H1 (cell line): ENCODE measurements at regions not wholly inside any gene's neighbourhood (a gene's known extent, or its start where the extent isn't known, plus 50 kb on each side); places are given as distances from the start of the nearest gene placed in this dataset.

Source experiments
- BCL11A ChIP-seq, 2 experiments: IDR thresholded peaks; one replicate each; pipeline ENCODE4 v1.6.1; 2011; ENCODE audit warnings: low read depth in 2 of 2, low read length in 2 of 2, mild to moderate bottlenecking in 2 of 2
- CTCF ChIP-seq, 3 experiments: IDR thresholded peaks; 1 replicate in 2 of 3; 2 replicates in 1 of 3; pipeline versions ENCODE4 v1.5.1 to v1.6.1; 2011; ENCODE audit warnings: low read length in 3 of 3, mild to moderate bottlenecking in 3 of 3, inconsistent platforms in 2 of 3, low read depth in 1 of 3, moderate library complexity in 1 of 3; ENCODE audit not compliant: insufficient read depth in 1 of 3; ENCODE audit errors: control extremely low read depth in 1 of 3
- EGR1 ChIP-seq: IDR thresholded peaks from 2 replicates; pipeline ENCODE4 v1.6.1; 2011; ENCODE audit warnings: low read depth, low read length, borderline replicate concordance
- JUND ChIP-seq: IDR thresholded peaks from 2 replicates; pipeline ENCODE4 v1.6.1; 2011; ENCODE audit warnings: mild to moderate bottlenecking, improper control_type of control experiment, low read length
- PHF8 ChIP-seq: fragments of 200-600 bp; sonication (generic); conservative IDR thresholded peaks from 2 replicates; pipeline ENCODE4 v1.7.1; 2012; ENCODE audit warnings: low read depth, mild to moderate bottlenecking, inconsistent platforms, low read length, moderate library complexity
- POLR2A ChIP-seq, 2 experiments: IDR thresholded peaks; 1 replicate in 1 of 2; 2 replicates in 1 of 2; pipeline ENCODE4 v1.6.1; 2011; ENCODE audit warnings: low read depth in 2 of 2, low read length in 2 of 2, mild to moderate bottlenecking in 2 of 2; ENCODE audit errors: control extremely low read depth in 1 of 2
- SP1 ChIP-seq: IDR thresholded peaks from 2 replicates; pipeline ENCODE4 v1.6.1; 2011; ENCODE audit warnings: low read depth, low read length
- TAF1 ChIP-seq: IDR thresholded peaks from 2 replicates; pipeline ENCODE4 v1.6.1; 2011; ENCODE audit warnings: mild to moderate bottlenecking, low read depth, low read length
- TEAD4 ChIP-seq: IDR thresholded peaks from 2 replicates; pipeline ENCODE4 v1.6.1; 2012; ENCODE audit warnings: low read depth, low read length, inconsistent platforms, mixed read lengths

GRCh38 chr10:32112055-32112454, 55.8 kb upstream of the KIF5B start:
- no peak for TF ChIP-seq CTCF (IDR thresholded peaks at IDR 0.05; ENCODE audit: control extremely low read depth in 1 of 3, insufficient read depth in 1 of 3, low read depth in 1 of 3, low read length in 3 of 3)
- TF ChIP-seq POLR2A (IDR thresholded peaks at IDR 0.05; ENCODE audit: control extremely low read depth in 1 of 2, low read depth in 2 of 2, low read length in 2 of 2), result no peak
- no peak for TF ChIP-seq EGR1
- no peak for TF ChIP-seq TAF1
- no peak for TF ChIP-seq BCL11A (IDR thresholded peaks at IDR 0.05; ENCODE audit: low read depth in 2 of 2, low read length in 2 of 2)
- no peak for TF ChIP-seq JUND
- TF ChIP-seq TEAD4, result no peak
- no peak for TF ChIP-seq SP1
- TF ChIP-seq PHF8, result no peak
